Spleen (tissue), 11 donors: ENCODE measurements at regions not wholly inside any gene's neighbourhood (a gene's known extent, or its start where the extent isn't known, plus 50 kb on each side); places are given as distances from the start of the nearest gene placed in this dataset.

Experiments used
- DNase-seq: peaks from one replicate; pipeline ENCODE4 v3.0.0-alpha.2; 2020
- H3K27ac ChIP-seq, 8 donors: fragments of 200-600 bp; sonication (generic) in 7 of 8; 1 replicate in 4 of 8; 2 replicates in 4 of 8; pipeline versions ENCODE4 v1.5.0 to v1.8.0; 2016 to 2021; ENCODE audit warnings: inconsistent platforms in 4 of 8, mild to moderate bottlenecking in 4 of 8, moderate library complexity in 1 of 8
- H3K27me3 ChIP-seq, 7 donors: fragments of 200-600 bp; sonication (generic) in 6 of 7; replicated peaks in 1 of 7; 1 replicate in 4 of 7; 2 replicates in 3 of 7; pipeline versions ENCODE4 v1.5.0 to v1.8.0; 2016 to 2021; ENCODE audit warnings: inconsistent platforms in 3 of 7, mild to moderate bottlenecking in 1 of 7
- H3K36me3 ChIP-seq, 6 donors: fragments of 200-600 bp; sonication (generic) in 5 of 6; 1 replicate in 4 of 6; 2 replicates in 2 of 6; pipeline versions ENCODE4 v1.5.0 to v1.8.0; 2016 to 2021; ENCODE audit warnings: inconsistent platforms in 2 of 6
- H3K4me1 ChIP-seq, 6 donors: fragments of 200-600 bp; sonication (generic) in 5 of 6; 1 replicate in 3 of 6; 2 replicates in 3 of 6; pipeline versions ENCODE4 v1.5.0 to v1.8.0; 2016 to 2021; ENCODE audit warnings: inconsistent platforms in 3 of 6
- H3K4me3 ChIP-seq, 8 donors: fragments of 200-600 bp; sonication (generic) in 7 of 8; 1 replicate in 4 of 8; 2 replicates in 4 of 8; pipeline versions ENCODE4 v1.5.0 to v1.8.0; 2016 to 2021; ENCODE audit warnings: inconsistent platforms in 4 of 8, mild to moderate bottlenecking in 4 of 8, moderate library complexity in 2 of 8
- H3K9me3 ChIP-seq, 8 donors: fragments of 200-600 bp; sonication (generic) in 7 of 8; 1 replicate in 4 of 8; 2 replicates in 4 of 8; pipeline versions ENCODE4 v1.5.0 to v1.8.0; 2016 to 2021; ENCODE audit warnings: inconsistent platforms in 4 of 8
- CTCF ChIP-seq, 11 experiments: fragments of 200-600 bp in 7 of 11; fragments of 450-650 bp in 4 of 11; sonication (generic) in 4 of 11; IDR thresholded peaks in 8 of 11; conservative IDR thresholded peaks in 3 of 11; 1 replicate in 7 of 11; 2 replicates in 4 of 11; pipeline versions ENCODE4 v1.4.0 to v1.8.0; 2016 to 2021; ENCODE audit warnings: antibody characterized with exemption in 11 of 11, inconsistent platforms in 4 of 11, mild to moderate bottlenecking in 1 of 11
- POLR2A ChIP-seq, 3 donors: fragments of 450-650 bp; IDR thresholded peaks; one replicate each; pipeline ENCODE4 v1.5.1; 2017; ENCODE audit warnings: antibody characterized with exemption in 3 of 3, mild to moderate bottlenecking in 1 of 3
- POLR2AphosphoS5 ChIP-seq, 3 donors: sonication (generic); formaldehyde crosslinking; IDR thresholded peaks; one replicate each; pipeline ENCODE4 v1.5.1; 2017; ENCODE audit warnings: antibody characterized with exemption in 3 of 3
- WGBS, 5 donors: extraction: QIAGEN DNeasy Blood & Tissue Kit in 3 of 5; methylation state at CpG; one replicate each; pipeline versions ENCODE4 v1.1.5 to v1.1.7; 2013 to 2018; 5-methylcytosine and 5-hydroxymethylcytosine counted together
- intact Hi-C: fragments of 100-400 bp; cut with DNase I; formaldehyde crosslinking; loops from one replicate; pipeline ENCODE4 v1.15.0; 2023; ENCODE audit warnings: low total_unique reads
- donor health status: healthy with polysubstance abuse.
- donor health status: DM: no; HTN: no; CAD: no; lungs with moderate emphysema.
- donor health status: DM: no; HTN: no; CAD: no.
- donor health status: Bipolar disorder and iron deficiency.
- donor health status: healthy.
- donor health status: DM: no; HTN: no; CAD: no.
- donor health status: DM: yes; HTN: yes; CAD: no.

- intact Hi-C loops: no loop called here
Observed at GRCh38 chr10:24039315-24039714, 169.6 kb upstream of the KIAA1217 start.

GRCh38 chr10:24039897-24040296, 169.0 kb upstream of the KIAA1217 start:
- DNase-seq: no peak
- Histone ChIP-seq H3K27ac (no peak overlapping the region), H3K4me1 (no peaks in the 10 kb centered on the region), H3K4me3 (no peak overlapping the region), H3K27me3 (no peaks in the 10 kb centered on the region), H3K9me3 (peaks cover 0 to 5% (median 0%) of the 10 kb centered on the region in 8 donors), H3K36me3 (no peaks in the 10 kb centered on the region)
- intact Hi-C loops: no loop called here
- TF ChIP-seq POLR2AphosphoS5 (IDR thresholded peaks at IDR 0.05) (no peak), CTCF (IDR thresholded peaks at IDR 0.05 in 8 of 11, conservative IDR thresholded peaks at IDR 0.05 in 3 of 11) (no peak), POLR2A (IDR thresholded peaks at IDR 0.05) (no peak)
- 77 to 86% (median 79%) methylated on average over 3 of the region's 3 CpGs for WGBS, 5 donors

More at GRCh38 chr10:24039315-24039714, 169.6 kb upstream of the KIAA1217 start:
- Histone ChIP-seq H3K36me3 (no peaks in the 10 kb centered on the region), H3K27me3 (no peaks in the 10 kb centered on the region), H3K27ac (no peak overlapping the region), H3K4me3 (no peak overlapping the region), H3K4me1 (no peaks in the 10 kb centered on the region), H3K9me3 (peaks cover 0 to 5% (median 0%) of the 10 kb centered on the region in 8 donors)
- no peak for TF ChIP-seq POLR2A (IDR thresholded peaks at IDR 0.05)
- no peak for TF ChIP-seq CTCF (IDR thresholded peaks at IDR 0.05 in 8 of 11, conservative IDR thresholded peaks at IDR 0.05 in 3 of 11)
- TF ChIP-seq POLR2AphosphoS5 (IDR thresholded peaks at IDR 0.05): no peak
- 79 to 89% (median 81%) methylated on average over 5 of the region's 5 CpGs for WGBS, 5 donors
- DNase-seq: no peak

GRCh38 chr10:24041034-24041433, 167.9 kb upstream of the KIAA1217 start:
- peaks cover 0 to under 1% (median 0%) of the 10 kb centered on the region in 8 donors for H3K9me3 ChIP-seq
- H3K27me3 ChIP-seq: no peaks in the 10 kb centered on the region
- intact Hi-C loops: no loop called here
- DNase-seq: no peak
- H3K36me3 ChIP-seq: no peaks in the 10 kb centered on the region
- H3K4me1 ChIP-seq: no peaks in the 10 kb centered on the region
- no peak overlapping the region for H3K4me3 ChIP-seq
- TF ChIP-seq CTCF (IDR thresholded peaks at IDR 0.05 in 8 of 11, conservative IDR thresholded peaks at IDR 0.05 in 3 of 11): no peak
- no peak for TF ChIP-seq POLR2AphosphoS5 (IDR thresholded peaks at IDR 0.05)
- TF ChIP-seq POLR2A (IDR thresholded peaks at IDR 0.05): no peak
- 60 to 72% (median 67%) methylated on average over 3 of the region's 3 CpGs for WGBS, 5 donors
- no peak overlapping the region for H3K27ac ChIP-seq

- no peak for TF ChIP-seq POLR2A (IDR thresholded peaks at IDR 0.05)
- TF ChIP-seq CTCF (IDR thresholded peaks at IDR 0.05 in 8 of 11, conservative IDR thresholded peaks at IDR 0.05 in 3 of 11): no peak
- no peak for TF ChIP-seq POLR2AphosphoS5 (IDR thresholded peaks at IDR 0.05)
- Histone ChIP-seq H3K36me3 (no peaks in the 10 kb centered on the region), H3K9me3 (no peaks in the 10 kb centered on the region), H3K27me3 (no peaks in the 10 kb centered on the region), H3K4me3 (no peak overlapping the region), H3K4me1 (no peaks in the 10 kb centered on the region), H3K27ac (no peak overlapping the region)
- intact Hi-C loops: no loop called here
- no peak for DNase-seq
- 83 to 89% (median 89%) methylated on average over 8 of the region's 8 CpGs for WGBS, 5 donors
Observed at GRCh38 chr10:24041834-24042233, 167.1 kb upstream of the KIAA1217 start.
